Activated T-helper 1 cell treated with anti-CD3 and anti-CD28 coated beads, Interleukin-12 subunit alpha, Interleukin-12 subunit beta, Interleukin-2, Interleukin-4 antibody, amounts not matched to agents 30 ng/mL and 10 ng/mL and 1 ng/mL, durations not matched to agents 14 hours and 24 hours and 36 hours (primary cell): ENCODE measurements at regions not wholly inside any gene's neighbourhood (a gene's known extent, or its start where the extent isn't known, plus 50 kb on each side); places are given as distances from the start of the nearest gene placed in this dataset.

ENCODE experiments used
- DNase-seq: peaks from one replicate; pipeline ENCODE4 v3.0.0; 2021; ENCODE audit warnings: low spot score
- H3K27ac Mint-ChIP-seq: one replicate; pipeline ENCODE4 v1.8.0; 2021; ENCODE audit warnings: mild to moderate bottlenecking, mixed read lengths
- H3K27me3 Mint-ChIP-seq: one replicate; pipeline ENCODE4 v1.8.0; 2022; ENCODE audit warnings: mild to moderate bottlenecking, moderate library complexity, mixed read lengths; ENCODE audit not compliant: insufficient read depth
- H3K36me3 Mint-ChIP-seq: one replicate; pipeline ENCODE4 v1.8.0; 2021; ENCODE audit warnings: low read depth, mixed read lengths
- H3K4me1 Mint-ChIP-seq: one replicate; pipeline ENCODE4 v1.8.0; 2021; ENCODE audit warnings: low read depth, mixed read lengths
- H3K4me3 Mint-ChIP-seq: one replicate; pipeline ENCODE4 v1.8.0; 2021; ENCODE audit warnings: mild to moderate bottlenecking, moderate library complexity, mixed read lengths
- H3K9me3 Mint-ChIP-seq: one replicate; pipeline ENCODE4 v1.8.0; 2021; ENCODE audit warnings: mixed read lengths
- intact Hi-C: fragments of 100-400 bp; cut with micrococcal nuclease; formaldehyde crosslinking; loops from one replicate; pipeline ENCODE4 v1.15.1; 2024

GRCh38 chr9:99614341-99614740 lies 207.3 kb upstream of the NR4A3 start:
- Mint-ChIP-seq H3K27ac (no peak overlapping the region), H3K27me3 (peaks cover 7% of the 10 kb centered on the region), H3K9me3 (no peaks in the 10 kb centered on the region), H3K4me3 (no peak overlapping the region), H3K36me3 (no peaks in the 10 kb centered on the region), H3K4me1 (no peaks in the 10 kb centered on the region)
- DNase-seq = no peak
- intact Hi-C loops = no loop called here

GRCh38 chr9:99621040-99621439 lies 200.6 kb upstream of the NR4A3 start:
- no peak overlapping the region for H3K27ac Mint-ChIP-seq
- no peak for DNase-seq
- H3K4me3 Mint-ChIP-seq = no peak overlapping the region
- intact Hi-C loops = no loop called here
- no peaks in the 10 kb centered on the region for H3K9me3 Mint-ChIP-seq
- peaks cover 4% of the 10 kb centered on the region for H3K27me3 Mint-ChIP-seq
- no peaks in the 10 kb centered on the region for H3K4me1 Mint-ChIP-seq
- no peaks in the 10 kb centered on the region for H3K36me3 Mint-ChIP-seq

DNA sequence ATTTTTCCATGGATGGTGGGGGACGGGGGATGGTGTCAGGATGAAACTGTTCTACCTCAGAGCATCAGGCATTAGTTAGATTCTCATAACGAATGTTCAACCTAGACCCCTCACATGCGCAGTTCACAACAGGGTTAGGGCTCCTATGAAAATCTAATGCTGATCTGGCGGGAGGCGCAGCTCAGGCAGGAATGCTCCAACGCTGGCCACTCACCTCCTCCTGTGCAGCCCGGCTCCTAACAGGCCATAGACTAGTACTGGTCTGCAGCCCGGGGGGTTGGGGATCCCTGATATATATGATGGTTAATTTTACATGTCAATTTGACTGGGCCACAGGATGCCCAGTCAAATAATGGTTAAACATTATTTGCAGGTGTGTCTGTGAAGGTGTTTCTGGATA lies 199.0 kb upstream of the NR4A3 start:
- no peaks in the 10 kb centered on the region for H3K9me3 Mint-ChIP-seq
- no peaks in the 10 kb centered on the region for H3K4me1 Mint-ChIP-seq
- no peak for DNase-seq
- no peak overlapping the region for H3K27ac Mint-ChIP-seq
- no peak overlapping the region for H3K4me3 Mint-ChIP-seq
- intact Hi-C loops = no loop called here
- no peaks in the 10 kb centered on the region for H3K36me3 Mint-ChIP-seq
- H3K27me3 Mint-ChIP-seq = peaks cover 2% of the 10 kb centered on the region

- peaks cover 4% of the 10 kb centered on the region for H3K27me3 Mint-ChIP-seq
- H3K4me1 Mint-ChIP-seq = no peaks in the 10 kb centered on the region
- H3K9me3 Mint-ChIP-seq = no peaks in the 10 kb centered on the region
- H3K27ac Mint-ChIP-seq = no peak overlapping the region
- H3K4me3 Mint-ChIP-seq = no peak overlapping the region
- DNase-seq = no peak
- intact Hi-C loops = no loop called here
- no peaks in the 10 kb centered on the region for H3K36me3 Mint-ChIP-seq
Measured at GRCh38 chr9:99623780-99624364, 197.8 kb upstream of the NR4A3 start.

DNA sequence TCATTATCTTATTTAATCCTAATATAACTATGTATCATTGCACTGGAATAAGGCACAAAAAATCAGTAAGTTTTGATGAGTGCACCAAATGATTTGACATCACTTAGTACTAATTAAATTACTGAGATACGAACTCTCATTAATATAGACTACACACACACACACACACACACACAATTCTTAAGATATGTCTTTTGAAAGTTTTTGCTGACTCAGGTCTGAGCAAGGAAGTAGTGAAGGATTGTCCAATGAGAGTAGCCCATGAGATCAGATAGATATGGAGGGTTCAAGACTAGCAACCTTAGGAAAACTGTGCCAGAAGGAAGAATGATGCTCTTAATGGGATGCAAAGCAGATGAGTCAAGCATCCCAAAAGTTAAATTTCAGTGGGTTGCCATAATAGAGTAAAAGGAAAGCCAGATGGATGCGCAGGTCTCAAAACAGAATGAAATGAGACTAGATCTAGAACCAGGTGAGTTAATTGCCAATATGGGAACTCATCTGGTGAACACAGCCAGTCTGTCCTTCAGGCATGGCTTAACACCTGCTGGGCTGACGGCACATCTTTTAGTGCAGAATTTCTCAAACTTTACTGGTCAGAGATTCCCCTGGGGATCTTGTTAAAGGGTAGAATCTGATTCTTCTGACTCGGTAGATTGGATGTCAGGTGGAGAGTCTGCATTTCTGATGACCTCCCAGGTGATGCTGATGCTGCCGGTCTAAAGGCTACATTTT lies 197.0 kb upstream of the NR4A3 start:
- H3K27ac Mint-ChIP-seq = no peak overlapping the region
- no peak overlapping the region for H3K4me3 Mint-ChIP-seq
- H3K36me3 Mint-ChIP-seq = no peaks in the 10 kb centered on the region
- intact Hi-C loops = loop anchor here (5.0 kb wide), 1 partner anchor 568 kb away; no protein-coding TSS in a partner anchor
- peaks cover 4% of the 10 kb centered on the region for H3K27me3 Mint-ChIP-seq
- H3K9me3 Mint-ChIP-seq = no peaks in the 10 kb centered on the region
- H3K4me1 Mint-ChIP-seq = no peaks in the 10 kb centered on the region
- no peak for DNase-seq

DNA sequence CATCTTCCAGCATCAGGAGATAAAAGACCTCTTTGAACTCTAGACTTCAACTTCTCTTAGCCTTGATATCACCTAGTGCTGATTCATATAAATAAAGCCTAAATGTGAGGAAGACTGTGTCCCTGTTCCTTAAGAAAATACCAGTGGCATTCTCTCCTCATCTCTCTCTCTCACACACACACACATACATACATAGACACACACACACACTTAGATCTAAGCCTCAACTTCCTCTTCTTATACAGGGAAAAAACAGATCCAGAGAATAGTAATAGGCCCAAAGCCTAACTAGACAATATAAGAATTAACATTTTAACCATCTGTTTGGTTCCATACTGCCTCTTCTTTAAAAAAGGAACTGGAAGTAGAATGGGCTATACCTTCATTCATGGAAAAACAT lies 195.3 kb upstream of the NR4A3 start:
- no peak overlapping the region for H3K4me3 Mint-ChIP-seq
- no peaks in the 10 kb centered on the region for H3K9me3 Mint-ChIP-seq
- intact Hi-C loops = loop anchor here (5.0 kb wide), 1 partner anchor 566 kb away; no protein-coding TSS in a partner anchor
- peaks cover 4% of the 10 kb centered on the region for H3K27me3 Mint-ChIP-seq
- H3K36me3 Mint-ChIP-seq = no peaks in the 10 kb centered on the region
- no peak for DNase-seq
- H3K27ac Mint-ChIP-seq = no peak overlapping the region
- H3K4me1 Mint-ChIP-seq = no peaks in the 10 kb centered on the region

DNA sequence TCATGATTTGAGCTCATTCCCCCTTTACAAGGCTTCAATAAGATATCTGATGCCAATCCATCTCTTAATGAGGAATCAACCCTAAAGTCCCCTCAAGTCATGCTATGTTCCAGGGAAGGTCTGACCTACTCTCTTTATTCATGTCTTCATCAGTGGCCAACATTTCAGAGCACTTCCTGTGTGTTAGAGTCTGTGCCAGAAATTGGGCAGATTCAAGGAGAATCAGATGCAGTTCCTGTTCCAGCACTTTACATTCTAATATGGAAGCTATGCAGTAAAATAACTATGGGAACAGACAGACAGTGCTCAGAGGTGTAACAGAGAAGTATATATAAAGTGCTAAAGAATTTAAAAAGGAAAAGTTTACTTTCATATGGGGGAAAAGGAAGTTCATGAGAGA lies 193.4 kb upstream of the NR4A3 start:
- Mint-ChIP-seq H3K4me1 (no peaks in the 10 kb centered on the region), H3K4me3 (no peak overlapping the region), H3K9me3 (no peaks in the 10 kb centered on the region), H3K36me3 (no peaks in the 10 kb centered on the region), H3K27ac (no peak overlapping the region), H3K27me3 (peaks cover 4% of the 10 kb centered on the region)
- intact Hi-C loops = loop anchor here (5.0 kb wide), 1 partner anchor 564 kb away; no protein-coding TSS in a partner anchor
- no peak for DNase-seq

GRCh38 chr9:99628849-99629620 lies 192.7 kb upstream of the NR4A3 start:
- H3K27me3 Mint-ChIP-seq = peaks cover 4% of the 10 kb centered on the region
- DNase-seq = no peak
- H3K4me1 Mint-ChIP-seq = no peaks in the 10 kb centered on the region
- H3K9me3 Mint-ChIP-seq = no peaks in the 10 kb centered on the region
- H3K27ac Mint-ChIP-seq = no peak overlapping the region
- H3K4me3 Mint-ChIP-seq = no peak overlapping the region
- H3K36me3 Mint-ChIP-seq = no peaks in the 10 kb centered on the region
- intact Hi-C loops = loop anchor here (5.0 kb wide), 1 partner anchor 563 kb away; no protein-coding TSS in a partner anchor

DNA sequence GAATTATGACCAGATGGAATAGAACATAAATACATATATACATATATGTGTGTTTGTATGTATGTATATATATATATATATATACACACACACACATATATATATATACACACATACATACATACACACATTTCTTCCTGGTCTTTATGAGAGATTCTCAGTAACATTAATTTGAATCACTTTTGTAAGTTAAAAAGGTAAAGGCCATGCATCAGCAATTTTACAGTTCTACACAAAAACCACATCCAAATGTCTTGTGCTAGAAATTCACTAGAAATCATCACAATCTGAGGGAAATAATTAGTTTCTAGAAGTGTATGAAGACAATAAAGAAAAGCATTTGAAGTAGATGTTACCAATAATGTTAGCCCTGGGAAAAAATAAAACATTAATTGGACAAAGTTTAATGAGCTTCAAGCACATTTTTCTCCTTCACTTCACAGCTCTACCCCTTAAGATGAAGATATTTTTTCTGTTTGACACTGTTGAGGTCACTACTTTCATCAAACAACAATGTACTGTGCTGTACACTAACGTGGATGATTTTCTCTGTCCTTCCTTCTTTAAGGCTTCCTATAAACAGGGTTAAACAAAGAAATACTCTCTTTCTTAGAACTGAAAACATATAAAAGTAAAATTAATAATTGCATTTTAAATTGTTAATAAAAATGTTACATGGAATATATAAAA lies 189.2 kb upstream of the NR4A3 start:
- Mint-ChIP-seq H3K4me3 (no peak overlapping the region), H3K27ac (no peak overlapping the region), H3K4me1 (no peaks in the 10 kb centered on the region), H3K27me3 (peaks cover 7% of the 10 kb centered on the region), H3K9me3 (no peaks in the 10 kb centered on the region), H3K36me3 (no peaks in the 10 kb centered on the region)
- DNase-seq = no peak
- intact Hi-C loops = no loop called here

- no peak overlapping the region for H3K27ac Mint-ChIP-seq
- H3K27me3 Mint-ChIP-seq = peaks cover 7% of the 10 kb centered on the region
- no peaks in the 10 kb centered on the region for H3K9me3 Mint-ChIP-seq
- no peaks in the 10 kb centered on the region for H3K4me1 Mint-ChIP-seq
- no peaks in the 10 kb centered on the region for H3K36me3 Mint-ChIP-seq
- H3K4me3 Mint-ChIP-seq = no peak overlapping the region
- intact Hi-C loops = no loop called here
- DNase-seq = no peak
Measured at GRCh38 chr9:99633265-99633664, 188.4 kb upstream of the NR4A3 start.

- no peak for DNase-seq
- Mint-ChIP-seq H3K36me3 (no peaks in the 10 kb centered on the region), H3K9me3 (no peaks in the 10 kb centered on the region), H3K4me1 (no peaks in the 10 kb centered on the region), H3K4me3 (no peak overlapping the region), H3K27me3 (peaks cover 7% of the 10 kb centered on the region), H3K27ac (no peak overlapping the region)
- intact Hi-C loops = no loop called here
Measured at GRCh38 chr9:99634186-99634585, 187.5 kb upstream of the NR4A3 start.

DNA sequence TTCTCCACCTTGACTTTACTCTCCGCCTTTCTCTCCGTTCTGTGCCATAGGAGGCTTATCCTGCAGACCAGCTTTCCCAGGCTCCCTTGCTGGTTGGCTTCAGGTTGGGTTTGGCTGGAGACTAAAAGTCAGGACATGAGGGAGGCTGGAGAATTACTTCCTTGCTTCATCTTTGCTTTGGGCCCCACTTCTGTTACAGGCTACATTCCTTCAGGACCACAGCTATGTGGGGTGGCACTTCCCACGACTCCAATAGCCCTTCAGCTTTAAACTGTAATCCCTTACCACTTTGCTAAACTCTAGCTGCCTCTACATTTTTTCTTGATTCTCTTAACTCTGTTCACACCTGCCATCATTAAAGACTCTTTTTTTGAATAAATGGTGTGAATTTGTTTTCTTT lies 186.7 kb upstream of the NR4A3 start:
- Mint-ChIP-seq H3K4me3 (no peak overlapping the region), H3K4me1 (no peaks in the 10 kb centered on the region), H3K9me3 (no peaks in the 10 kb centered on the region), H3K36me3 (no peaks in the 10 kb centered on the region), H3K27ac (no peak overlapping the region), H3K27me3 (peaks cover 7% of the 10 kb centered on the region)
- DNase-seq = no peak
- intact Hi-C loops = no loop called here

GRCh38 chr9:99637641-99638040 lies 184.0 kb upstream of the NR4A3 start:
- Mint-ChIP-seq H3K27me3 (peaks cover 9% of the 10 kb centered on the region), H3K4me3 (no peak overlapping the region), H3K9me3 (peaks cover 4% of the 10 kb centered on the region), H3K27ac (no peak overlapping the region), H3K36me3 (no peaks in the 10 kb centered on the region), H3K4me1 (no peaks in the 10 kb centered on the region)
- intact Hi-C loops = no loop called here
- no peak for DNase-seq
